ENCODE measurements at regions not wholly inside any gene's neighbourhood (a gene's known extent, or its start where the extent isn't known, plus 50 kb on each side); places are given as distances from the start of the nearest gene placed in this dataset.

DNA sequence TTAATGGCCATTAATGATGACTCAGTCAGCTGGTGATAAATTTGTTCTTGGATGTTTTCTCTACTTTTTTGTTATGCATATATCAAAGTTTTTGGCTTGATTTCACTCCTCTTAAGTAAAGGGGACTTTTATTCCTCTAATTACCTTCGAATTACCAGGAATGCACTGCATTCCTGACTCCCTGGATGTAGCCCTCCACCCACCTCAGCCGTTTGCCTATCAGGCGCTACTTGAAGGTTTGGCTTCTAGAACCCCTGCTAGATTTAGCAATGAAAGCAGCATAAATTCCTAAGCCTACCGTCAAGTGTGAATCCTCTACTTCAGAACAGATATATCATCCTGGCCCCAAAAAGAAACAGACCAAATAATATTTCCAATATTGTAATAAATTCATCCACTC lies 387.8 kb upstream of the ADGRL2 start:
- TF ChIP-seq, protein P1, sequence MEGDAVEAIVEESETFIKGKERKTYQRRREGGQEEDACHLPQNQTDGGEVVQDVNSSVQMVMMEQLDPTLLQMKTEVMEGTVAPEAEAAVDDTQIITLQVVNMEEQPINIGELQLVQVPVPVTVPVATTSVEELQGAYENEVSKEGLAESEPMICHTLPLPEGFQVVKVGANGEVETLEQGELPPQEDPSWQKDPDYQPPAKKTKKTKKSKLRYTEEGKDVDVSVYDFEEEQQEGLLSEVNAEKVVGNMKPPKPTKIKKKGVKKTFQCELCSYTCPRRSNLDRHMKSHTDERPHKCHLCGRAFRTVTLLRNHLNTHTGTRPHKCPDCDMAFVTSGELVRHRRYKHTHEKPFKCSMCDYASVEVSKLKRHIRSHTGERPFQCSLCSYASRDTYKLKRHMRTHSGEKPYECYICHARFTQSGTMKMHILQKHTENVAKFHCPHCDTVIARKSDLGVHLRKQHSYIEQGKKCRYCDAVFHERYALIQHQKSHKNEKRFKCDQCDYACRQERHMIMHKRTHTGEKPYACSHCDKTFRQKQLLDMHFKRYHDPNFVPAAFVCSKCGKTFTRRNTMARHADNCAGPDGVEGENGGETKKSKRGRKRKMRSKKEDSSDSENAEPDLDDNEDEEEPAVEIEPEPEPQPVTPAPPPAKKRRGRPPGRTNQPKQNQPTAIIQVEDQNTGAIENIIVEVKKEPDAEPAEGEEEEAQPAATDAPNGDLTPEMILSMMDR (IDR thresholded peaks at IDR 0.05; ENCODE audit: poor library complexity, severe bottlenecking), result no peak
- TF ChIP-seq EP300 (conservative IDR thresholded peaks at IDR 0.05; ENCODE audit: poor library complexity, severe bottlenecking) (no peak), POLR2AphosphoS5 (IDR thresholded peaks at IDR 0.05) (no peak), TAF1 (IDR thresholded peaks at IDR 0.05; ENCODE audit: low read depth) (no peak)
- TF ChIP-seq, protein P2, sequence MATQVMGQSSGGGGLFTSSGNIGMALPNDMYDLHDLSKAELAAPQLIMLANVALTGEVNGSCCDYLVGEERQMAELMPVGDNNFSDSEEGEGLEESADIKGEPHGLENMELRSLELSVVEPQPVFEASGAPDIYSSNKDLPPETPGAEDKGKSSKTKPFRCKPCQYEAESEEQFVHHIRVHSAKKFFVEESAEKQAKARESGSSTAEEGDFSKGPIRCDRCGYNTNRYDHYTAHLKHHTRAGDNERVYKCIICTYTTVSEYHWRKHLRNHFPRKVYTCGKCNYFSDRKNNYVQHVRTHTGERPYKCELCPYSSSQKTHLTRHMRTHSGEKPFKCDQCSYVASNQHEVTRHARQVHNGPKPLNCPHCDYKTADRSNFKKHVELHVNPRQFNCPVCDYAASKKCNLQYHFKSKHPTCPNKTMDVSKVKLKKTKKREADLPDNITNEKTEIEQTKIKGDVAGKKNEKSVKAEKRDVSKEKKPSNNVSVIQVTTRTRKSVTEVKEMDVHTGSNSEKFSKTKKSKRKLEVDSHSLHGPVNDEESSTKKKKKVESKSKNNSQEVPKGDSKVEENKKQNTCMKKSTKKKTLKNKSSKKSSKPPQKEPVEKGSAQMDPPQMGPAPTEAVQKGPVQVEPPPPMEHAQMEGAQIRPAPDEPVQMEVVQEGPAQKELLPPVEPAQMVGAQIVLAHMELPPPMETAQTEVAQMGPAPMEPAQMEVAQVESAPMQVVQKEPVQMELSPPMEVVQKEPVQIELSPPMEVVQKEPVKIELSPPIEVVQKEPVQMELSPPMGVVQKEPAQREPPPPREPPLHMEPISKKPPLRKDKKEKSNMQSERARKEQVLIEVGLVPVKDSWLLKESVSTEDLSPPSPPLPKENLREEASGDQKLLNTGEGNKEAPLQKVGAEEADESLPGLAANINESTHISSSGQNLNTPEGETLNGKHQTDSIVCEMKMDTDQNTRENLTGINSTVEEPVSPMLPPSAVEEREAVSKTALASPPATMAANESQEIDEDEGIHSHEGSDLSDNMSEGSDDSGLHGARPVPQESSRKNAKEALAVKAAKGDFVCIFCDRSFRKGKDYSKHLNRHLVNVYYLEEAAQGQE (IDR thresholded peaks at IDR 0.05; ENCODE audit: borderline replicate concordance), result no peak

Data from neural cell (in vitro differentiated cells).